SK-N-SH (cell line): ENCODE measurements at regions not wholly inside any gene's neighbourhood (a gene's known extent, or its start where the extent isn't known, plus 50 kb on each side); places are given as distances from the start of the nearest gene placed in this dataset.

Source experiments
- CTCF ChIA-PET: fragments of 300-600, 350-600 bp; formaldehyde crosslinking; extraction: SDS; loops from one replicate; lab custom pipeline; 2021; lab: Yijun Ruan, JAX
- POLR2A ChIA-PET: fragments of 350-600 bp; sonication (Branson Sonifier 250); formaldehyde crosslinking; extraction: SDS; loops from one replicate; lab custom pipeline; 2020; ENCODE audit warnings: antibody characterized with exemption, inconsistent platforms; lab: Yijun Ruan, JAX
- DNase-seq: peaks from one replicate; pipeline ENCODE4 v3.0.0; 2012
- H2AFZ ChIP-seq: fragments of 200-600 bp; sonication (generic); 2 replicates; pipeline ENCODE4 v1.8.1; 2016; ENCODE audit warnings: antibody characterized with exemption, mild to moderate bottlenecking, low read depth
- H3F3A ChIP-seq: fragments of 200-600 bp; sonication (generic); replicated peaks from 2 replicates; pipeline ENCODE3; 2016; ENCODE audit warnings: antibody characterized with exemption, mild to moderate bottlenecking; ENCODE audit not compliant: insufficient read depth
- H3K27ac ChIP-seq, 2 experiments: fragments of 200-500 bp in 1 of 2; fragments of 200-600 bp in 1 of 2; sonication (Bioruptor generic) in 1 of 2; sonication (generic), shearing (Covaris generic) in 1 of 2; 2 replicates each; pipeline versions ENCODE4 v1.5.1 to v1.6.1; 2014 to 2016; ENCODE audit warnings: low read depth in 2 of 2, inconsistent platforms in 1 of 2, low read length in 1 of 2, mild to moderate bottlenecking in 1 of 2, mixed read lengths in 1 of 2
- H3K27me3 ChIP-seq: fragments of 200-600 bp; sonication (generic), shearing (Covaris generic); 2 replicates; pipeline ENCODE4 v1.6.1; 2016; ENCODE audit warnings: mixed run types; ENCODE audit not compliant: insufficient read depth
- H3K36me3 ChIP-seq, 2 experiments: fragments of 200-500 bp in 1 of 2; fragments of 200-600 bp in 1 of 2; sonication (Bioruptor generic) in 1 of 2; sonication (generic) in 1 of 2; replicated peaks in 1 of 2; 2 replicates each; pipeline versions ENCODE3 to v1.5.1; 2014 to 2016; ENCODE audit warnings: low read length in 1 of 2, mild to moderate bottlenecking in 1 of 2; ENCODE audit not compliant: insufficient read depth in 2 of 2, control insufficient read depth in 1 of 2
- H3K4me1 ChIP-seq, 2 experiments: fragments of 200-500 bp in 1 of 2; fragments of 200-600 bp in 1 of 2; sonication (Bioruptor generic) in 1 of 2; sonication (generic), shearing (Covaris generic) in 1 of 2; 2 replicates each; pipeline versions ENCODE4 v1.5.1 to v1.6.1; 2014 to 2016; ENCODE audit warnings: low read depth in 1 of 2, low read length in 1 of 2, mixed run types in 1 of 2; ENCODE audit not compliant: insufficient read depth in 2 of 2, control insufficient read depth in 1 of 2
- H3K4me2 ChIP-seq: fragments of 200-600 bp; sonication (generic), shearing (Covaris generic); 2 replicates; pipeline ENCODE4 v1.6.1; 2017; ENCODE audit warnings: mixed run types
- H3K4me3 ChIP-seq, 2 experiments: fragments of 200-500 bp in 1 of 2; fragments of 200-600 bp in 1 of 2; sonication (Bioruptor generic) in 1 of 2; sonication (generic), shearing (Covaris generic) in 1 of 2; 2 replicates each; pipeline versions ENCODE4 v1.5.1 to v1.8.1; 2014 to 2016; ENCODE audit warnings: low read depth in 2 of 2, inconsistent platforms in 1 of 2, low read length in 1 of 2, mild to moderate bottlenecking in 1 of 2, mixed read lengths in 1 of 2, moderate library complexity in 1 of 2
- H3K79me2 ChIP-seq: fragments of 200-600 bp; sonication (generic); 2 replicates; pipeline ENCODE4 v1.8.1; 2017; ENCODE audit warnings: mild to moderate bottlenecking; ENCODE audit not compliant: insufficient read depth
- H3K9ac ChIP-seq: fragments of 200-600 bp; sonication (generic); 2 replicates; pipeline ENCODE4 v1.6.1; 2017; ENCODE audit warnings: mixed run types
- H3K9me2 ChIP-seq: fragments of 200-600 bp; sonication (generic); 2 replicates; pipeline ENCODE4 v1.6.1; 2017; ENCODE audit warnings: mixed run types
- H3K9me3 ChIP-seq: fragments of 200-600 bp; sonication (generic); 2 replicates; pipeline ENCODE4 v1.6.1; 2017; ENCODE audit warnings: mixed run types, mild to moderate bottlenecking, moderate library complexity
- H4K20me1 ChIP-seq: fragments of 200-600 bp; sonication (generic); 2 replicates; pipeline ENCODE4 v1.6.1; 2017; ENCODE audit warnings: mild to moderate bottlenecking, mixed run types; ENCODE audit not compliant: insufficient read depth
- FOSL2 ChIP-seq: IDR thresholded peaks from 2 replicates; pipeline ENCODE4 v1.4.0; 2012; ENCODE audit warnings: low read depth, mild to moderate bottlenecking, moderate library complexity, borderline replicate concordance
- FOXJ3 ChIP-seq: sonication (generic); formaldehyde crosslinking; IDR thresholded peaks from 2 replicates; pipeline ENCODE4 v1.5.1; 2020; ENCODE audit warnings: mild to moderate bottlenecking, missing genetic modification reagents
- GATA2 ChIP-seq: sonication (generic); formaldehyde crosslinking; IDR thresholded peaks from 2 replicates; pipeline ENCODE4 v1.5.0; 2020; ENCODE audit warnings: mild to moderate bottlenecking, missing genetic modification reagents
- POLR2AphosphoS5 ChIP-seq: IDR thresholded peaks from 2 replicates; pipeline ENCODE4 v1.6.1; 2012; ENCODE audit warnings: low read depth, low read length
- RAD21 ChIP-seq: IDR thresholded peaks from 2 replicates; pipeline ENCODE4 v1.6.1; 2012; ENCODE audit warnings: mild to moderate bottlenecking, low read length
- WGBS: methylation state at CpG from one replicate; pipeline ENCODE4 v1.1.6; 2017; ENCODE audit warnings: low lambda C conversion rate; 5-methylcytosine and 5-hydroxymethylcytosine counted together
- TF ChIP-seq, protein P1 (sequence below): IDR thresholded peaks from 2 replicates; pipeline ENCODE4; 2012
- TF ChIP-seq, protein P2 (sequence below): IDR thresholded peaks from 2 replicates; pipeline ENCODE4 v1.6.1; 2012; ENCODE audit warnings: mild to moderate bottlenecking, low read depth, low read length, moderate library complexity
- TF ChIP-seq, protein P3 (sequence below): fragments of 200-600 bp; sonication (generic); IDR thresholded peaks from 2 replicates; pipeline ENCODE4 v1.6.1; 2017; ENCODE audit warnings: antibody characterized with exemption, mild to moderate bottlenecking, moderate library complexity

DNA sequence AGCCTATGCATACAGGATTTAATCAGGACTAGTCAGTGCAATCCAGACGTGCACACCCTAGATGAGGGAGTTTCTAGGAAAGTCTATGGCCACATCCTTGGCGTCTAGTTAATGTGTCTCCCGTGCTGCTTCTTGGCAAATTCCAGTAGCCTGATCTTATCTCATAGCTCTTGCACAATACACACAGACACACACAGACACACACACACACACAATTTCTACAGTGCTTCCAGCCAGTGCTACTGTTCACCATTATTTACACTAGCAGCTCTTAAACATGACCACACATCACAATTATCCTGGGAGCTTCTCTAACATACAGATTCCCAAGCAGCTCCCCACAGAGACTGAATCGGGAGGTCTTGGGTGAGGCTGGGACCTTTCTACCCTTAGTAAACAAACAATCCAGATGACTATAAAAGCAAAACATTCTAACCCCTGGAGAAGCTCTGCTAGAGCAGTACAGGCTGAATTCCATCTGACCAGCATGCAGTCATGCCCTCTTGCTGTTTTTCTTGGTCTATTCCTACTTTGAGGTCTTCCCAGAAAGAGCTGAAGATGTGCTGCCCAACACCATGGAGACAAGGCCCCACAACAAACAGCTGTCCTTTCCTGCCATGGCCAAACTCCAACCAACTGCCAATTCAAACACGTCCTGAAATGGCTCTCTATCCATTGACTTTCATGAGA, 236.6 kb downstream of the DEPDC1B start:
- H3K9ac ChIP-seq, result no peak overlapping the region
- POLR2A ChIA-PET, result no interaction called here
- TF ChIP-seq, protein P1, sequence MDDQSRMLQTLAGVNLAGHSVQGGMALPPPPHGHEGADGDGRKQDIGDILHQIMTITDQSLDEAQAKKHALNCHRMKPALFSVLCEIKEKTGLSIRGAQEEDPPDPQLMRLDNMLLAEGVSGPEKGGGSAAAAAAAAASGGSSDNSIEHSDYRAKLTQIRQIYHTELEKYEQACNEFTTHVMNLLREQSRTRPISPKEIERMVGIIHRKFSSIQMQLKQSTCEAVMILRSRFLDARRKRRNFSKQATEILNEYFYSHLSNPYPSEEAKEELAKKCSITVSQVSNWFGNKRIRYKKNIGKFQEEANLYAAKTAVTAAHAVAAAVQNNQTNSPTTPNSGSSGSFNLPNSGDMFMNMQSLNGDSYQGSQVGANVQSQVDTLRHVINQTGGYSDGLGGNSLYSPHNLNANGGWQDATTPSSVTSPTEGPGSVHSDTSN, result no peak
- TF ChIP-seq FOSL2 (no peak), POLR2AphosphoS5 (no peak), RAD21 (no peak), GATA2 (CRISPR knock-in tag) (no peak)
- TF ChIP-seq, protein P2, sequence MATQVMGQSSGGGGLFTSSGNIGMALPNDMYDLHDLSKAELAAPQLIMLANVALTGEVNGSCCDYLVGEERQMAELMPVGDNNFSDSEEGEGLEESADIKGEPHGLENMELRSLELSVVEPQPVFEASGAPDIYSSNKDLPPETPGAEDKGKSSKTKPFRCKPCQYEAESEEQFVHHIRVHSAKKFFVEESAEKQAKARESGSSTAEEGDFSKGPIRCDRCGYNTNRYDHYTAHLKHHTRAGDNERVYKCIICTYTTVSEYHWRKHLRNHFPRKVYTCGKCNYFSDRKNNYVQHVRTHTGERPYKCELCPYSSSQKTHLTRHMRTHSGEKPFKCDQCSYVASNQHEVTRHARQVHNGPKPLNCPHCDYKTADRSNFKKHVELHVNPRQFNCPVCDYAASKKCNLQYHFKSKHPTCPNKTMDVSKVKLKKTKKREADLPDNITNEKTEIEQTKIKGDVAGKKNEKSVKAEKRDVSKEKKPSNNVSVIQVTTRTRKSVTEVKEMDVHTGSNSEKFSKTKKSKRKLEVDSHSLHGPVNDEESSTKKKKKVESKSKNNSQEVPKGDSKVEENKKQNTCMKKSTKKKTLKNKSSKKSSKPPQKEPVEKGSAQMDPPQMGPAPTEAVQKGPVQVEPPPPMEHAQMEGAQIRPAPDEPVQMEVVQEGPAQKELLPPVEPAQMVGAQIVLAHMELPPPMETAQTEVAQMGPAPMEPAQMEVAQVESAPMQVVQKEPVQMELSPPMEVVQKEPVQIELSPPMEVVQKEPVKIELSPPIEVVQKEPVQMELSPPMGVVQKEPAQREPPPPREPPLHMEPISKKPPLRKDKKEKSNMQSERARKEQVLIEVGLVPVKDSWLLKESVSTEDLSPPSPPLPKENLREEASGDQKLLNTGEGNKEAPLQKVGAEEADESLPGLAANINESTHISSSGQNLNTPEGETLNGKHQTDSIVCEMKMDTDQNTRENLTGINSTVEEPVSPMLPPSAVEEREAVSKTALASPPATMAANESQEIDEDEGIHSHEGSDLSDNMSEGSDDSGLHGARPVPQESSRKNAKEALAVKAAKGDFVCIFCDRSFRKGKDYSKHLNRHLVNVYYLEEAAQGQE, result no peak
- no peaks in the 10 kb centered on the region for H3K27me3 ChIP-seq
- no peak overlapping the region for H3K4me3 ChIP-seq
- H3K4me2 ChIP-seq, result no peak overlapping the region
- no peaks in the 10 kb centered on the region for H3K36me3 ChIP-seq
- no peak overlapping the region for H3K27ac ChIP-seq
- no peaks in the 10 kb centered on the region for H4K20me1 ChIP-seq
- H3F3A ChIP-seq, result no peaks in the 10 kb centered on the region
- H2AFZ ChIP-seq, result no peak overlapping the region
- no peaks in the 10 kb centered on the region for H3K9me2 ChIP-seq
- no peak for DNase-seq
- H3K9me3 ChIP-seq, result no peaks in the 10 kb centered on the region
- 41% methylated on average over 5 of the region's 5 CpGs for WGBS
- H3K79me2 ChIP-seq, result no peaks in the 10 kb centered on the region
- H3K4me1 ChIP-seq, result no peaks in the 10 kb centered on the region
- CTCF ChIA-PET, result interaction anchor here (1.1 kb wide), 1 partner anchor 9 kb away, joined by 3 read pairs; no protein-coding TSS in a partner anchor

DNA sequence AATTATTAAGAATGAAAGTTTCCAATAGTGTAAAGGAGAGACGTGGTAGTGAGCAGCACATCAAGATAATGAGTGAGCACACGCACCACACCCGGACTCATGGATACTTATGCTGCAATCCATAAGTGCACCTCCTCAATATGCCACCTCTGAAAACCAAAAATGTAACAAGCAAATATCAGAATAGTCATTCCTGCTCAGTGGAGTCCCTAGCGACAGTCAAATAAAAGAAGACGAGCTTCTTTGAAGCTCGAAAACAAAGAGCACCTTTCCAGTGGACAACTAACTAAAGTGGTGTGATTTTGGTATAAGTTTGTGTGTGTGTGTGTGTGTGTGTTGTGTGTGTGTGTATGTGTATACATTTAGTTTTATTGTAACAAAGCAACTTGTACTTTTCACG, 241.3 kb downstream of the DEPDC1B start:
- Histone ChIP-seq H3K36me3 (no peaks in the 10 kb centered on the region), H3K4me3 (no peak overlapping the region), H3K79me2 (no peaks in the 10 kb centered on the region), H3F3A (no peaks in the 10 kb centered on the region), H4K20me1 (no peaks in the 10 kb centered on the region), H3K27me3 (no peaks in the 10 kb centered on the region), H3K9ac (no peak overlapping the region), H2AFZ (peak overlapping the region; percentile 49; the same call in 1 of the 2 replicates), H3K4me2 (no peak overlapping the region), H3K9me3 (no peaks in the 10 kb centered on the region), H3K27ac (no peak overlapping the region), H3K4me1 (no peaks in the 10 kb centered on the region; a peak in 1 of 4 replicates), H3K9me2 (no peaks in the 10 kb centered on the region)
- TF ChIP-seq, protein P3, sequence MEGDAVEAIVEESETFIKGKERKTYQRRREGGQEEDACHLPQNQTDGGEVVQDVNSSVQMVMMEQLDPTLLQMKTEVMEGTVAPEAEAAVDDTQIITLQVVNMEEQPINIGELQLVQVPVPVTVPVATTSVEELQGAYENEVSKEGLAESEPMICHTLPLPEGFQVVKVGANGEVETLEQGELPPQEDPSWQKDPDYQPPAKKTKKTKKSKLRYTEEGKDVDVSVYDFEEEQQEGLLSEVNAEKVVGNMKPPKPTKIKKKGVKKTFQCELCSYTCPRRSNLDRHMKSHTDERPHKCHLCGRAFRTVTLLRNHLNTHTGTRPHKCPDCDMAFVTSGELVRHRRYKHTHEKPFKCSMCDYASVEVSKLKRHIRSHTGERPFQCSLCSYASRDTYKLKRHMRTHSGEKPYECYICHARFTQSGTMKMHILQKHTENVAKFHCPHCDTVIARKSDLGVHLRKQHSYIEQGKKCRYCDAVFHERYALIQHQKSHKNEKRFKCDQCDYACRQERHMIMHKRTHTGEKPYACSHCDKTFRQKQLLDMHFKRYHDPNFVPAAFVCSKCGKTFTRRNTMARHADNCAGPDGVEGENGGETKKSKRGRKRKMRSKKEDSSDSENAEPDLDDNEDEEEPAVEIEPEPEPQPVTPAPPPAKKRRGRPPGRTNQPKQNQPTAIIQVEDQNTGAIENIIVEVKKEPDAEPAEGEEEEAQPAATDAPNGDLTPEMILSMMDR, result peak; percentile 31
- TF ChIP-seq FOXJ3 (CRISPR knock-in tag), result no peak
- no peak for DNase-seq
- POLR2A ChIA-PET, result no interaction called here
- CTCF ChIA-PET, result no interaction called here
- WGBS, result 40% methylated on average over 7 of the region's 7 CpGs
